ENCODE measurements at regions not wholly inside any gene's neighbourhood (a gene's known extent, or its start where the extent isn't known, plus 50 kb on each side); places are given as distances from the start of the nearest gene placed in this dataset.

DNA sequence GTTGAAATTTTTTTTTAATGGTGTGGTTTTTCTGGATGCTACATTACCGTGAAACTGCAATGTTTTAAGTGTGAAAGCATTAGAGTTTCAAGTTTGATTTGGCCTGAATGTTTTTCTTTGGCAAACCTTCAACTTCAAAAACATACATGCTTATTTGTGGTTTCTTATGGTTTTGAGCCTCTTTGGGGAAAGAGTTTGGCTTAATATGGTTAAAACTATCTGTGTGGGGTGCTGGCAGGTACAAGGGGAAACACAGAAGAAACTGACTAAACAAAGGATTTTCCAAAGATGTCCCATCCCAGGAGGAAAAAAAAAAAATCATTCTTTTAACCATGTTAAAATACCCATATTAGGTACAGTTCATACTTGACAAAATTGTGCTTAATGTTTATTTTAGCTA is 121.1 kb downstream of the HGF start:
- DNase-seq, result no peak

- DNase-seq, result no peak
Measured at GRCh38 chr7:81645435-81645834, 124.4 kb downstream of the HGF start.

DNA sequence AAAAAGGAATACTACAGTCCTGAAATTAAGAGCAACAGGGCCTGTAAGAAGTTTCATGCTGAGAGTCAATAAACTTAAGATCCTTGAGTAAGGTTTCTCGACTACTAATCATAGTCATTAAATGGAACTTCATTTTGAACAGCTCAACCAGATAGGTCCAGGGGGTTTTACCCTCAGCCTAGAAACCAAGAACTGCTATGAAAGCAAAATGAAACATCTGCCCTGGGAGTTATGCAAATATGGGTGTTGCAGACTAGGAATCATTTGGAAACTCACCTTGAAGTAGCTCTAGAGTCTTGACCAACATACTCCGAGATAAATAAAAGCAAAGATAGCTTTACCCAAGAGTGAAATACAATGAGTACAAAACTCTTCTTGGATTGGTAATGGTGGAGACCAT is 128.0 kb downstream of the HGF start:
- no peak for DNase-seq

DNA sequence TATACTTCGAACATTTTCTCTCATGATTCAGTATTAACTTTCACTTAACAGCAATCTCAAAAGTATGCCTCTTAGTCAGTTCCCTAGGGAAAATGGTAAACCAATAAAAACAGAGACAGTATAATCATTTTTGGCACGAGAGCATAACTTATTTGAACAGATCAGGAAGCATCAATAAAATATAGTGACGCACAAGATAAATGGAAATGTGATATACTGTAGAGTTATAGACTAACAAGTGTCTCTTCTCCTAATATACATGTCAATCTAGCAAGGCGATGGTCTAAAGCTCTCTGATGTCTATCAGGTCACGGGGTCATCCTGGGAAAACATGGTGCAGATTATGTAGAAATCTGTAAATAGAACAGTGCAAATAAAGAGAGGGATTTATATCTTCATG is 131.6 kb downstream of the HGF start:
- no peak for DNase-seq

DNA sequence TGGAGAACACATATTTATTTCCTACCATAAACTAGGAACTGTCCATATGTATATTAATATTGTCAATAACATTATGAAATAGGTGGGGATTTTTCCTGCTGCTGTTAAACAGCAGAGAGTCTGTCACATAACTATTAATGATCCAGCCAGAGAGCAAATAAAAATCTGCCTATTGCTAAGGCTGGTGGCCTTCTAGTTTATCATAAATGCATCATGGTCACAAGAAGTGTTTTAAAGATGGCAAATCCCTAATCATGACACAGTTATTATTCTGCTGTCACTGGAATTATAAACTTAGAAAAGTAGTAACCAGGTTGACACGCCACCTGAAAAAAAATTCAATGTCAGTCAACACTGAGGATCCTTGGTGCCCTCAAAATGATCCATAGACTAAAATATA is 132.3 kb downstream of the HGF start:
- DNase-seq, result no peak

- DNase-seq, result no peak
Measured at GRCh38 chr7:81632418-81632817, 137.4 kb downstream of the HGF start.

DNA sequence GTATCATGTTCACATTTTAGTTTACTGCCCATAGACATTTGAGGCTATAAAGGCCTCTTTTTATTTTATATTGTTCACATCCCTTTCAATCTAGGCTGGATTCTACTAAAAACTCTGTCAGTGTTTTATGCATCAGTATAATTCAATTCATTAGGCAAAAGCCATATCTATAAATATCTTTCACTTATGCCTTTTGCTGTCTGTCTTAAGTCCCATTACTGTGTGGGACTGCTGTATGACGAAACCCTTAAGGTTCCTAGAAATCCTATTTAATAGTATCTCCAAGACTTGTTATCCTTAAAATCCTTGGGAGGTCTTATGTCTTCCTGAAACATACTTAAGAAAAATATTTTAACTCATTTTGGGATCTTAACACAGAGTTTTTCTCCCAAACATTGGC is 139.2 kb downstream of the HGF start:
- DNase-seq, result no peak

DNA sequence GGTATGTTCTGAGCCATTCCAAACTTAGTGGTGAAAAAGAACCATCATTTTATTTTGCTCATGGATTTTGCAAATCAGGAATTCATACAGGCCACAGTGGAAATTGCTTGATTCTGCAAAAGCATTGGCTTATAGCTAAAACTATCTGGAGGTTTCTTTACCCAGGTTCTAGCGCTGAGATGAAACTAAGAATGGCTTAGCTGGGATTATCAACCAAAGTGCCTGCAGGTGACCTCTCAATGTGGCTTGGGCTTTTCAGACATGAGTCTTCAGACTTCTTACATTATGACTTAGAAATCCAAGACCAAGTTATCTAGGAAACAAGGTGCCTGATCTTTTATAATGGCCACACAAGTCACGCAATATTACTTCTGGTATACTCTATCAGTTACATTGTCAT is 140.1 kb downstream of the HGF start:
- no peak for DNase-seq

DNA sequence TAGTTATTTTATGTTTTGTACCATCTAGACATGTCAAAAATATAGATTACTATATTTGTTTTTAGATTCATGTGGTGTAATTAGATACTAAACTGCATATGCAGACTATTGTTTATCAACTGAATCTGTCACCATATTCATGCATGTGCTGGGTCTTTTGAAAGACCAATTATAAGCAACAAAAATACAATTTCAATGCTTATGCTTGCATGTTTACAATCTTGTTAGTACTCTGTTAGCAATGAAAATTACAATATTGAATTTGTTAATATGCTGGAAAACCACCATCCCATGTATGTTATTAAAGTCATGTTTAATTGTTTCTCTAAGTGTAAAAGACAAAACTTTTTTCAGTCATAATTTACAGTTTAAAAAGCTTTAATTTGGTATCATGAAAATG is 140.9 kb downstream of the HGF start:
- no peak for DNase-seq

- DNase-seq, result no peak
Measured at GRCh38 chr7:81627536-81628287, 142.1 kb downstream of the HGF start.

DNA sequence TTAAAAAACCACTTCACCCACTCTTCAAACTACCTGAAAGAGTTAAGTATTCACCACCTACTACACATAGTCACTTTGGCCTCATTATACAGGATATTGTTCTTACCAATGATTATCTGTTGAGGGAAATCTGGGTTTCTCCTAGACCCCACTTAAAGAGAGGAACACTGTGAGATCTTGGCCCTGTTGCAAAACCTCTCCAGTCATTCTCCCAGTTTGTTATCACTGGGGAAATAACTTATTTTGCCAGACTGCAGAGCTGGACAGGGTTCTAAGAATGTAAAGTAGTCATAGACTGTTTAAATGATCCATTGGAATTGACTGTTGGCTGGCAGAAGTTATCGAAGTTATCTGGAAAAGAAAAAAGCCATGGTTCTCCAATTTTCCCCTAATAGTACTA is 143.8 kb downstream of the HGF start:
- no peak for DNase-seq

DNA sequence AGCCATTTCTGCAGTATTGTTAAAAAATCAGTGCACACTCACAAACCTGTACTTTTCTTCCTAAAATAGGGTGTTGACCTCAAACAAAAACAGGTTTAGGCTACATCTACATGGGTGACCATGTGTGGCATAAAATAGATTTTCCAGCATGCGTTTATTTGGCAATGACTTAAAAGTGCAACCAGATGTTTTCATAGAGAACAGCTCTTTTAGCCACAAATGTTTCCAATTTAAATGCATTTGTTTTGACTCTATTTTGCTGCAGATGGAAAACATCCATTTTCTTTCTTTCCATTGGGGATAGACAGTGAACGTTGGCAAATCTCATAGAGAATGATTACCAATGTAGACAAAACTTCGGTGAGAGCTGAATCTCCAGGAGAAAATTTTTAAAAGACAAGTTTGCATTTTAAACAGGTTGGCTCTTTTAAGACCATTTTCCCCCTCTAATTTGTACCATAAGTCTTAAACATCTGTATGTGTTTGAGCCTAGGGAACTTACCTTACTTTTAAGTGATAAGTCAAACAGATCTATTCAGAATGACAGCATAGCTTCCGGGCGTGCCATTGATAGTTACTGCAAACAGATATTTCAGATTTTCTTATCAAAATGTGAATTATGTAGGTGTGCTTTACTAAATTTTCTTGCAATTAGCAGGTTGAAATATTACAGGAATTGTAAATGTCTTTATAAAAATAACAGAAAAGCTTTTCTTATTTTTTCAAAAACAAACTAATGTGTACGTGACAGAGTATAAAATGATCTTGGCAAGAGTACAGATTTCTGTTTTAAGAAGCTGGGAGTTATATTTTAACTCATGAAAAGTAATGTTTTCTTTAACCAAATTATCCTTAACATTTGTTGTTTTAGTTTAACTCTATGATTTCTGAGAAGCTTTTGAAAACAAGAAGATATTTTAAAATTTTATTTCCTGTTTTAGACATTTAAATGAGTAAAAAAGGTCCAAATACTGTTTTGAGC is 144.9 kb downstream of the HGF start:
- DNase-seq, result no peak

DNA sequence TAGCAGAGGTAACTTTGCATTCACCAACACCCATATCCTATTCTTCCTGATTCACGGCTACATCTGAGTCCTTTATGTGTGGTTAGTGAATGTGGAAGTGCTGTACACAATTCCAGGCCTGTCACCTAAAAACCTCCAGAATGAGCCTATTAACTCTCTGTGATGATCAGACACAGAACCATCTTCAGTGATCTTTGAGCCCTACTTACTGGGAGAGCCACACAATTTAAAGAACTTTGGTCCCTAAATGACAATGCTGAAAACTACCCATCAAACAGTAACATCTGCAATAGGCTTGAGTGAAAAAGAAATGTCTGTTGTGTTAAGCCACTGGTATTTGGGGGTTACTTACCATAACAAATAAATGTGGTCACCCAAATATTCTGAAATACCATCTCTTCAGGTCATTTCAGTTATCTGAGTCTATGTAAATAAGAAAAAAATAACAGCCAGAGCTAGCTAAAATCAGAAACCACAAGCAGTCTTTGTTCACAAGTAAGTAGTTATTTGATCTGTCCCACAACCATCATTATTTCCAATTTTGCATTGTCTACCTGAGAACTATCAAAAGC is 145.7 kb downstream of the HGF start:
- DNase-seq, result no peak

GRCh38 chr7:81623251-81623855 is 146.5 kb downstream of the HGF start:
- DNase-seq, result no peak

GRCh38 chr7:81621893-81622292 is 148.0 kb downstream of the HGF start:
- DNase-seq, result no peak

GRCh38 chr7:81618396-81619014 is 151.3 kb downstream of the HGF start:
- DNase-seq, result no peak

- no peak for DNase-seq
Measured at GRCh38 chr7:81616951-81617350, 152.9 kb downstream of the HGF start.

DNA sequence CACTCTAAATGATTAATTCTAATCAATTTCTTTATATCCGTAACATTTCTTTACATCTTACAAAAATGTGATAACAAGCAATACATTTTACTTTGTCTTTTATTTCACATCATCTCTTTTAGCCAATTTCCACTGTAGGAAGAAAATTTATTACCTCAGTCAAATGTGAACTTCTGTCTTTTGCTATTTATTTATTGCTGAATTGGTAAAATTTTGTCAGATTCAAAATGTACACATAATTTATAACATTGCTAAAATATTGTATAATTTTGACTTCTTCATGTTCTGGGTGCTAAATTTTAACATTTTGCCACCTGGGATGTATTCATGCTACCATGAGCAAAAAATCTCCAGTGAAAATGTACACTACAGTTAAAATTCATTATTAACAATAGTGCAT is 158.0 kb downstream of the HGF start:
- DNase-seq, result no peak

GRCh38 chr7:81611040-81611439 is 158.8 kb downstream of the HGF start:
- no peak for DNase-seq

DNA sequence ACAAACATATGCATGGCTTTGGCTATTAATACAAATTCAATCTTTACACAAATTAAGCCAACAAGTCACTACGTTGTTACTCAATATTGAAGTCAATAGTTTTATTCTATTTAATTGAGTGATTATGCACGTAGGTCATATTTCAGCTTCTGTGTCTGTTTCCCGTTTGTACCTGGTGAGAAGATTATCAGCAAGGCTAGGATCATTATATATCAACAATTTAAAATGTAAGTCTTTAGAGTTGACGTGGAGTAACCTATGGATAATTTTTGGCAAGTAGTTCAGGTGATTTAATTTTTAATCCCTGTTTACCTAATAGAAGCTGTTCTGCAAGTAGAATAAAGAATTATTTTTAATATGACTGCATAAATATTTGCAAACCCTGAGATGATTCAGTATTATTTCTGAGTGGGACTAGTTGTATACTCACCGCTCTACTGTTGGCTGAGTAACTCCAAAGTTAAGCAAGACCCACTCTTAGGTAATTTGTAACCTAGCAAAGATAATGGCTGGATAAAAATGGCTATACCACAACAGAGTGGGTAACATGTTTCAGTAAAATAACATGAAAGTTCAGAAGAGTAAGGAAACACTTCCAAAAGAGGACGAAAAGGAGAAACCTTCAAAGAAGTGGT is 161.0 kb downstream of the HGF start:
- DNase-seq, result no peak

DNA sequence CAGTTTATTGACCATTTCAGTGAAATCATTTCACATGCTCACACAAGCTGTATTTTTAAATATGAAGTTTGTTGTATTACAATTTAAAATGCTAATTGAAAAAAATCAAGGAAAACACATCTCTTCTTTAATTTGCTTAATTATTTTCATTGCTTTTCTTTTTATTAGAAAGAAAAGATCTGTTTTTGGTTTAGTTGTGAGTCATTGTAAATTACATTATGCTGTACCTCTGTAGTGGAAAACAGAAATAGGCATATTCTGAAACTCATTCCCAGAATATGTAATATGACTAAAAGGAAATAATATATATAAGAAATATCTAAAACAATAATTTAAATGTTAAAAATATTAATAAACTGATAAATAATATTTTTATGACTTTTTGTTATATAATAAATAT is 161.9 kb downstream of the HGF start:
- no peak for DNase-seq

DNA sequence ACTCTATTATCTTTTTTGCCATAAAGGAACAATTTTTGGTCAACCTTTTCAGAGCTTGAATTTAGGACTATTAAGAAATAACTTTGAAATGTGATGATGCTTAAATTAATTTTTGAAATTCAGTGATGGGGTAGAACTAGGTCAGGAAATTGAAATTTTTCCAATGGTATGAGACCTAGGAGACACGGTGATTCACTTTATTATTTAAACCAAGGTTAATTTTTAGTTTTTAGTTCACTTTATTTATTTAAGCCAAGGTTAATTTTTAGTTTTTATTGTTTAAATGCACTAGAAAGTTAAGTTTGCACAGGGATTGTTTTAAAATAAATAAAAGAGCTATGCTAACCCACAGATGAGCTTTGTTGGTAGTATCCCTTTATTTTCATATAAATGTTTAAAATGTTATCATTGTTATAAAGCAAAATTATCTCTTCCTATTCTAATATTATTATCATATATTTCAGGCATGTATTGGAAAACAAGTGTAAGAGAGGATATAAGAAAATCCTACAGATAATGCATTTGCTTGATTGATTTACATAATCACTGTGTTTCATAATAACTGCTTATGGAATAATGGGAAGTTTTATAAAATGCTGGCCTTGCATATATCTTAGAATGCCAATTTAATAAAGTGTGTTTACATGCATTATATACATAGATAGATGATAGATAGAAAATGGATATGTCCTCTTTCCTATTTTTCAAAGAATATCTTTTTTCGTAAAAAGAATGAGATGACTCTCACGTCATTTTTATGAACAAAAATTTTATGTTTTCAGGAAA is 163.6 kb downstream of the HGF start:
- DNase-seq, result no peak
